C4-2B (cell line): ENCODE measurements at regions not wholly inside any gene's neighbourhood (a gene's known extent, or its start where the extent isn't known, plus 50 kb on each side); places are given as distances from the start of the nearest gene placed in this dataset.

Source experiments
- CTCF ChIP-seq: fragments of 450-650 bp; conservative IDR thresholded peaks from 2 replicates; pipeline ENCODE4 v1.5.1; 2017; ENCODE audit warnings: mild to moderate bottlenecking
- ZFX ChIP-seq: fragments of 450-650 bp; IDR thresholded peaks from 2 replicates; pipeline ENCODE4 v1.6.1; 2017

- TF ChIP-seq CTCF (no peak), ZFX (no peak)
These were observed 1083.9 kb downstream of the BRD1 start for GRCh38 chr22:48743601-48744282.
